ENCODE measurements at regions not wholly inside any gene's neighbourhood (a gene's known extent, or its start where the extent isn't known, plus 50 kb on each side); places are given as distances from the start of the nearest gene placed in this dataset.
A peak's percentile ranks its signal among the peaks of the same experiment; 100 is the strongest.

- DNase-seq (ENCODE audit: low read depth), result no peak
These were observed 111.9 kb upstream of the CALN1 start for GRCh38 chr7:72524037-72524436.

DNA sequence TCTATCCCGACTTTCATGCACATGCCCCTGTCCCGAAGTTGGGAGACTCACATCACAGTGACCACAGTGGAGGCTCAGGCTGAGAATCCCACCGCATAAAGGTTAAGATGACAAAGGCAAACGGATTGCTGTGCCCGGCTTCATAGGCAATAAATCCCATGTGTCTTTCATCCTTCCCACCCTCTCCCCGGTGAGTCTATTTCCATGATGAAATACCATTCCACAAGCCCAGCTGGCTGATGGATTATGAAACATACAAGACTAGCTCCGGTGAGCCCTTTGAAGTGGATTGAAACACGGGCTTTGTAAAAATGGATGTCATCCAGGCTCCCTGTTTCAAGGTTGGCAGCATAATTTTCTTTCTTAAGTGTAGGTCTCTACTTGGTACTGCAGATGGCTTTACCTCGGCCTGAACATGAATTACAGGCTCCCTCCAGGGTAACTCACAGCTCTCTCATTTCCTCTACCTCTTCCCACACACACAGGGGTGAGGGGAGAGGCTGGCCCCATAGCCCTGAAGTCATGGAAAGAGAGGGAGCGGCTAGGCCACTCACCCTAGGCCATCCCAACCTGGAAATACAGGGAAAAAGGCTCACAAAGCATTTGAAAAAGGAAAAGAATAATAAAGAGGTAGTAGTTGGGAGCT is 92.0 kb upstream of the CALN1 start:
- DNase-seq (ENCODE audit: low read depth), result no peak

GRCh38 chr7:72503644-72504043 is 91.5 kb upstream of the CALN1 start:
- no peak for DNase-seq (ENCODE audit: low read depth)

- no peak for DNase-seq (ENCODE audit: low read depth)
These were observed 82.7 kb upstream of the CALN1 start for GRCh38 chr7:72494807-72495206.

GRCh38 chr7:72493850-72494661 is 81.9 kb upstream of the CALN1 start:
- peak; percentile 18 for DNase-seq (ENCODE audit: low read depth)

- no peak for DNase-seq (ENCODE audit: low read depth)
These were observed 80.4 kb upstream of the CALN1 start for GRCh38 chr7:72492461-72493065.

DNA sequence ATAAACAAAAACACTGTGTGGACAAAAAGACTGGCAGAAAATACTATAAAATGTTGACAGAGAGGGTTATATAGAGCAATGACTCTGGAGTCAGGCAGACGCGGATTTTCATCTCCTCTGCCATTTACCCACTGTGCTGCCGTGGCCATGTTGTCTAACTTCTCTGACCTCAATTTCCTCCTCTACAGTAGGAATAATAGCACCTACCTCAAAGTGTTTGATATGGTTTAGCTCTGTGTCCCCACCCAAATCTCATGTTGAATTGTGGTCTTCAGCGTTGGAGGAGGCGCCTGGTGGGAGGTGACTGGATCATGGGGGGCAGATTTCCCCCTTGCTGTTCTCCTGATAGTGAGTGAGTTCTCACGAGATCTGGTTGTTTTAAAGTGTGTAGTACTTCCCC is 78.2 kb upstream of the CALN1 start:
- no peak for DNase-seq (ENCODE audit: low read depth)

GRCh38 chr7:72481934-72482333 is 69.8 kb upstream of the CALN1 start:
- DNase-seq (ENCODE audit: low read depth), result no peak

GRCh38 chr7:72476608-72477305 is 64.6 kb upstream of the CALN1 start:
- DNase-seq (ENCODE audit: low read depth), result no peak

DNA sequence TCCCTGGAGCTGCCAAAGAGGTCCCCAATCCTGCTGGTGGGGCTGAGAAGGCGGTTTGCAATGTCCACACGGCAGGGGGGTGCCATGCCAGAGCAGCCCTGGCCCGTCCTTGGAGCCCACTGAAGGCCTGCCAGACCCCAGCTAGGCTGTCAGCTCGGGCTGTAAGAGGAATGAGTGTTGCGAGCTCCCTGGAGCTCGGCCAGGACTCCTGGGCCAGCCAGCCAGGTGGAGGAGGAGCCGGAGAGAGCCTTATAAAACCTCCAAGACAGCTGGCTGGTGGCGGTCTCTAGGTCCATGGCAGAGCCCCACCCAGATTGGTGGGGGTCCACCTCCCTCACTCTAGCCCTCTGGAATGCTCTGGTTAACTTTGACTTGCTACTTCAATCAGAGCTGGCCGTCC is 55.1 kb upstream of the CALN1 start:
- DNase-seq (ENCODE audit: low read depth), result no peak

GRCh38 chr7:72466797-72467196 is 54.7 kb upstream of the CALN1 start:
- DNase-seq (ENCODE audit: low read depth), result no peak

GRCh38 chr7:72465521-72465920 is 53.4 kb upstream of the CALN1 start:
- DNase-seq (ENCODE audit: low read depth), result no peak

DNA sequence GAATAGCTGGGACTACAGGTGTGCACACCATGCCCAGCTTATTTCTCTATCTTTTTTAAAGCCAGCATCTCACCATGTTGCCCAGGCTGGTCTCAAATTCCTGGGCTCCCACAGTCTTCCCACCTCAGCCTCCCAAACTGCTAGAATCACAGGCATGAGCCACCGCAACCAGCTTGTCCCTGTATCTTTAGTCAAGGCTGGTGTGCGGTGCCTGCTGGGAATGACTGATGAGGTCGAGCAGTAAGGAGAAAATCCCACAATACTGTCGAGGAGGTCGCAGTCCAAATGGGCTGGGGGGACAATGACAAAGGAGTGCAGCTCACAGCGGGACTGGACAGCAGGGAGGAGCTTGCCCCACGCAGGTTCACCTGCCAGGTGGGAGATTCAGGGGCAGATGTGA is 50.2 kb upstream of the CALN1 start:
- no peak for DNase-seq (ENCODE audit: low read depth)
